ENCODE measurements at regions not wholly inside any gene's neighbourhood (a gene's known extent, or its start where the extent isn't known, plus 50 kb on each side); places are given as distances from the start of the nearest gene placed in this dataset.
"Not testable (repeated sequence)": the region's sequence is repeated elsewhere in the genome, so short reads cannot be mapped to it uniquely, and the experiment has no call there.

- not testable (repeated sequence) for DNase-seq
Measured at GRCh38 chr10:129213996-129214395, 253.0 kb upstream of the MGMT start.

- no peak for DNase-seq
Measured at GRCh38 chr10:129219364-129219763, 247.7 kb upstream of the MGMT start.

DNA sequence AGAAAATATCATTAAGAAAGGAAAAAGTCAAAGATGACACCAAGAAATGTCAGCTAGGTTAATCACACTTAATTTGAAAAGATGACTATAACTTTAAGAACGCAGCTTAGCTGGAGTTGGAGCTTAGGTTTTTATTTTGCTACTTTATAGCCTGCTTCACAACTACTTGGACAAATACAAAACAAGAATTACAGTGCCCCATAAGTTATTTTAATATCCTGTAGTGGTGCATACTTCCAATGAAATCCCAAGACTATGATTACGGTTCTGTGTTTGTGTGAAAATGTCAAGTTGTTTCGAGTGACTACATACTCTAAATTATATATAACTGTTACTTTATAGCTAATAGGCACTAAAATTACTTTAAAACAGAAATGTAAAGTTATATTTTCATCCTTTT lies 244.6 kb upstream of the MGMT start:
- DNase-seq, result no peak

GRCh38 chr10:129223363-129223762 lies 243.7 kb upstream of the MGMT start:
- DNase-seq, result no peak

GRCh38 chr10:129224065-129224464 lies 243.0 kb upstream of the MGMT start:
- DNase-seq, result no peak

DNA sequence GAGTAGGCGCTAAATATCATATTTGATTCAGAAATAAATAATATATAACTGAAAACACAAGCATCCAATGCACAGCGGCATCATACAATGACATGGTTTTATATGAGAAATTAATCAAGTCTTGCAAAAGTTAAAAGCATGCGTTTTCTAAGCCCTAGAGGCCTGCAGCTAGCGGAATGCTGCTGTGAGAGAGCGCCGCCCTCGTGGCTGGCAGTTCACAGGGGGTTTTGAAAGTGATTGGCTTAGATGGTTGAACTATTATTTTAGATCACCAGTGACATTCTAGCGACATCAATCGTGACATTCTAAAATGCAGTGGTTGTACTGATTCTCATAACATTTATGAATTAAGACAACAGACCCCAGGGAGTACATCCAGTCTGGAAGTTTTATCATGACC lies 235.2 kb upstream of the MGMT start:
- no peak for DNase-seq

DNA sequence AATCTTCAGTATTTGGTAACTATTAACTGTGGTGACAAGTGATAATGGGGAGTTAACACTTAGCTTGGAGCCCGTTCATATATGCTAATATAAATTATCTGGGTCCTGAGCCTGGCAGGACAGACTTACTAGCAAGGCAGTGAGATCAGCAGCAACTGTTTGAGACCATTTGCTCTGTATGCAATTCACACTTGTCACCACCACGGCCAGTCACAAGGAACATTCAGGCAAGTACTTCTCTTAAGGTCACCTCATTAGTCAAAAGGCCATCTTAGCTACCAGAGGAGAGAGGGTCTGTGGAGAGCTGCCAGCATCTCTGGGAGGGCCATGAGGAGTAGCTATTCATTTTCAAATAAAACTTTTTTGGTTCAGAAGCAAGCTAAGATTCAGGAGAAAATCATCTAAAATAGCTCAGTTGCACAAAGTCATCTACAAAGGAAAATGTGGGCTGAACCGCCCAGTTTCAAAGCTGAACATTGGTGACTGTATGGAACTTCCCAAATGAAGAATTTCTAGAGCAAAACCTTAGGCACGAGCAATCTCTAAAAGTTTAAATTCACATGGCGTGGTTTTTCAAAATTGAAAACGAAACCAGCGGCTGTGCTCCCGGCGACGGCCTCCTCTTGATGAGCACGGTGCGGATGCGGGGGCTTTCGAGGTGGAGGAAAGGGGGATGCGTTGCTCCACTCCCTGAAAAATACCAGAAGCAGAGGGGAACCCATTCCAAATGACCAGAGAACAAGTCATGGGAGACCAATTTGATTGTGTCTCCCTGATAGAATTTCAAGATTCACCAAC lies 233.5 kb upstream of the MGMT start:
- DNase-seq, result no peak

GRCh38 chr10:129236274-129236691 lies 230.8 kb upstream of the MGMT start:
- DNase-seq, result no peak

DNA sequence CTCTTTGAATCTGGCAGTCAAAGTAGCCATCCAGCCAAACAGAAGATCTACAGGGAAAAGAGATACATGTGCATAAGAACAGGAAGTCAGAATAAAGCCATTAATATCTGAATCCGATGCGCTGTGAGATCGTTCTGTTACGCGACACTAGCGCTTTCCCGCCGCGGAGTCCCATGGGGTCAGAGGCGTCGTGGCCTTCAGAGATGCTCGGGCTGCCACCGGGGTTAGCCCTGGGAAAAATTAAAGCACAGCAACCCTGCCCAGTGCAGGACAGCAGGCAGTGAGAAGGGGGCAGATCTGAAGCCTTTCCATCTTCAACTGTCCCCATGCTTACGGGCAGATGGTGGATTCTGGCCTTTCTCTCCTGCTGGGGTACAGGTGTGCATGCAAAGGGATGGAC lies 225.6 kb upstream of the MGMT start:
- no peak for DNase-seq

DNA sequence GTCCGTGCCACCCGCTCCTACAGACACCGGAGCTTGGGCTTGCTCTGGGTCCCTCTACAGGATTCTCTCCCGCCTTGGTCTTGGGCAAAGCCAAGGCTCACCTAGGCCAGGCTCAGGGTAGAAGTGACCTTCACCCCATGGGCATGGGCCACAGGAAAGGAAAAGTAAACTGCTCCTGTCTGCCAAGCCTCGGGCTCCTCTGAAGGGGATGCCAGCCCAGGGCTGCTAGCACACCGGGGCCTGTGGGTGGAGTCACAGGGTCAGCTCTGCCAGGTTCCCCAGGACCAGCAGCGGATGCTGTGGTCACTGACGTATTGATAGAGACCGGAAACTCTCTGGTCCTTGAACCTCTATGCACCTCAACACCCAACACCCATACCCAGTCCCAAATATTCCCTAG lies 222.7 kb upstream of the MGMT start:
- no peak for DNase-seq

- no peak for DNase-seq
Measured at GRCh38 chr10:129244757-129245156, 222.3 kb upstream of the MGMT start.

GRCh38 chr10:129253161-129253864 lies 213.7 kb upstream of the MGMT start:
- no peak for DNase-seq

GRCh38 chr10:129253865-129254179 lies 213.2 kb upstream of the MGMT start:
- no peak for DNase-seq

GRCh38 chr10:129258283-129258923 lies 208.6 kb upstream of the MGMT start:
- no peak for DNase-seq

GRCh38 chr10:129259128-129259815 lies 207.8 kb upstream of the MGMT start:
- DNase-seq, result no peak

- DNase-seq, result no peak
Measured at GRCh38 chr10:129272176-129272575, 194.9 kb upstream of the MGMT start.

- no peak for DNase-seq
Measured at GRCh38 chr10:129272866-129273650, 194.0 kb upstream of the MGMT start.

DNA sequence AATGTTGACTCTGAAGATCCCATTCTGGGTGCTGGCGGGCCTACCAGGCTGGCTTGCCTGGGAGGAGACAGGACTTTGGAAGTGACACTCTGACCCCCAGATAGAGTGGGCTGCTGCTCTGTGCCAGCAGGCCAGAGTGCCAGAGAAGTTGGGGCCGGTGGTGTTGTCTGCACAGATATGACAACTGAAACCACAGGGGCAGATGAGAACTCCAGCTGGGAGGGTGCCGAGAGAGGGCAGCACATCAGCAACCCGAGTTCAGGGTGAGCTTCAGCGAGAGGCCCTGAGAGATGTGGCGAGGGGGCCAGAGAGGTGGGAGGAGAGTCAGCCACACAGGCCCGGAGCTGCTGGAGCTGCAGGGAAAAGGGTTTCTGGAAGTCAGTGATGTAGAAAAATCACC lies 193.2 kb upstream of the MGMT start:
- DNase-seq, result no peak

DNA sequence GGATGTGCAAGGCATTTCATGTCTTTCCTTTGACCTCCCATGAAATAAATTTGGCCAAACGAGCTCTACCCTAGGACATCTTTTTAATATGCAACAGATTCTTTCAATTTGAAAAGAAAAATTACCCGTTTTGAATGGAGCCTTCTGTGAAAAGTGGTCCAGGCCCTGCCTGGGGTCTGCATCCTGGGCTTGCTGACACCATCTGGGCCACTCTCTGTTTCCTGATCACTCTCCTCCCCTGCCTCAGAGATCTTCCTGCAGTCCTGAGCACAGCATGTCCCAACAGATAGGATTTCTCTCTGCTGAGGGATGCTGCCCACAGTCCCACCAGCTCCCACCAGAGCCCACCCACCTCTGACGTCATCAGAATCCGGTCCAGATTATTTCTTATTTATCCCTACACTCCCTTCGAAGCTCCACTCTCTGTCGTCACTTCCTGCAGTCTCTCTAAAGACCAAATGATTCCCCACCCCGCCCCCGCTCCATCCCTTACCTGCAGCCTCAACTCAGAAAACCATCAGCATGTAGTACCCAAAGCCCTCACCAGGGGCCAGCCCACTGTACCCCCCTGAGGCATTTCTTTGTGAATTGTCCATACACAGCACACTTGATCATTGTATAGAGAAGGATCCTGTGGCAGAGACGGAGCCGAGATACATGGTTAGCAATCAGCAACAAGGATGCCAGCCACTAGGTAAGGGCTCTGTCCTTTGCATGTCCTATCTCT lies 192.1 kb upstream of the MGMT start:
- DNase-seq, result no peak

DNA sequence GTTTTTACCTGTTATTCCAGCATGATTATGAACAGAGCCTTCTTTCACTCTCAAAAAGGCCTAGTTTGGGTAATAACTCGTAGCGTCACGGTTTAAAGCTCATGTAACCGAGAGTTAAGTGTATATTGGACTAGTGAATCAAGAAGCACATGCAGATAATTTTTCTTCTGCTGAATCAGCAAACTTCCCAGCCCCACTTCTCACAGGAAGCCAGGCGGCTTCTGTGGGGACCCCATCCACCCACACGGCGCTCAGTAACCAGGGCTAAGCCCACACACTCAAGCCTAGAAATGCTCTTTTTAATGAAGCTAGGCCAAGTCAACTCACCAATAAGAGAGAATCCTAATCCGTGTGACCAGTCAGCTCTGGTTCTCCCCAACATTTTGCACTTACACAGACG lies 191.2 kb upstream of the MGMT start:
- no peak for DNase-seq

- no peak for DNase-seq
Measured at GRCh38 chr10:129277084-129277483, 190.0 kb upstream of the MGMT start.

DNA sequence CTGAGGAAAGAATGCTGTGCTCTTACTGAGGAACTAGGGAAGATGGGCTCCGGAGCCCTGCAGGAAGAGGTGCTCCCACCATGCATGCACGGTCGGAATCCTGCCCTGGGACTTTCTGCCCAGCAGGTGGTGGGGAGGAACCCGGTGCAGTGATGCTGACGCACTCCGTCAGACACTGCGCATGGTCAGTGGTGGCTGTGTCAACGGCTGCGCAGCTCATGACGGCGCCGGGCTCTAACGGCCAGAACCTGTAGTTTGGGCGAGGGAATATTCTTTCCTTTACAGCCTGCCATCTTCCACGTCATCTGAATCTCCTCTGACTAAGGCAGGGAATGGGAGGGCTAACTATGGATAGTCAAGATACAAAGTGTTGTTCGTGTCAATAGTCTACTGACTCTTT lies 189.2 kb upstream of the MGMT start:
- no peak for DNase-seq
